T-helper 2 cell (primary cell): ENCODE measurements at regions not wholly inside any gene's neighbourhood (a gene's known extent, or its start where the extent isn't known, plus 50 kb on each side); places are given as distances from the start of the nearest gene placed in this dataset.

Source experiments
- DNase-seq, 5 experiments: peaks; one replicate each; pipeline versions ENCODE4 v3.0.0 to v3.0.0-alpha.2; 2012 to 2022

DNA sequence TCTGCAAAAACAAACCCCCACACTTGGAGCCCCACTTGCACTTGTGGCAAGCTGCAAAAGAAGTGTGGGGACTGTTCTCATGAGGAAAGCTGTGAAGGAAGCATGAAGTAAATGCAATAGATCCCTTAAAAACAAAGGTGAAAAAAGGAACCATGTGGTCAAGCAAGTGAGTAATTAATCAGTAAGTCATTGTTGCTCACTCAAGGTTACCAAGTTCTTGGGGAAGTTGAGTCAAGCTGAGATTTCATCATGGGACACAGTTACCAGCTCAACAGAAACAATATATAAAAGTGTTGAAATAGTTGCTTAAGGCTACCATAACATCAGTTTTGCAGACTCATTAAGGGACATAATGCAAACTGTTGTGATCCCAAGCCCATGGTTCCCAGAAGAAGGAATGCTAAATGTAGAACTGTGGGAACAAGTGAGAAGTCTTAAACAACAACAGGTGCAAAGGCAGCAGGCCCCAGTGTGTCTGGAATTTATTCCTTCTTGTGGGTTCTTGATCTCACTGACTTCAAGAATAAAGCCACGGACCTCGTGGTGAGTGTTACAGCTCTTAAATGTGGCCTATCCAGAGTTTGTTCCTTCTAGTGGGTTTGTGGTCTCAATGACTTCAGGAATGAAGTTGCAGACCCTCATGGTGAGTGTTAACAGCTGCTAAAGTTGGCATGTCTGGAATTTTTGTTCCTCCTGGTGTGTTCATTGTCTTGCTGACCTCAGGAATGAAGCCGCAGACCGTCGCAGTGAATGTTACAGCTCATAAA is 336.3 kb upstream of the RBMY1B start:
- DNase-seq: no peak

DNA sequence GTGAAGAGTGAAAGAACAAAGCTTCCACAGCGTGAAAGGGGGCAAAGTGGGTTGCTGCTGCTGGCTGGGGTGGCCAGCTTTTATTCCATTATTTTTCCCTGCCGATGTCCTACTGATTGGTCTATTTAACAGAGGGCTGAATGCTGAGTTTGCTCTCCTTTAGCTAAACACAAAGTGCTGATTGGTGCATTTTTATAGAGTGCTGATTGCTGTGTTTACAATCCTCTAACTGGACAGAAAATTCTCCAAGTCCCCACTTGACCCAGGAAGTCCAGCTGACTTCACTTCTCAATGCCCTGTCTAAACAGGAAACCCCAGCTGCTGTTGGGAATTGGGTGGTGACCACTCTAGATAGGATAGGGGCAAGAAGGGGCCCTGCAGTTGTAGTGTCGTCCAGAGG is 335.6 kb upstream of the RBMY1B start:
- no peak for DNase-seq

DNA sequence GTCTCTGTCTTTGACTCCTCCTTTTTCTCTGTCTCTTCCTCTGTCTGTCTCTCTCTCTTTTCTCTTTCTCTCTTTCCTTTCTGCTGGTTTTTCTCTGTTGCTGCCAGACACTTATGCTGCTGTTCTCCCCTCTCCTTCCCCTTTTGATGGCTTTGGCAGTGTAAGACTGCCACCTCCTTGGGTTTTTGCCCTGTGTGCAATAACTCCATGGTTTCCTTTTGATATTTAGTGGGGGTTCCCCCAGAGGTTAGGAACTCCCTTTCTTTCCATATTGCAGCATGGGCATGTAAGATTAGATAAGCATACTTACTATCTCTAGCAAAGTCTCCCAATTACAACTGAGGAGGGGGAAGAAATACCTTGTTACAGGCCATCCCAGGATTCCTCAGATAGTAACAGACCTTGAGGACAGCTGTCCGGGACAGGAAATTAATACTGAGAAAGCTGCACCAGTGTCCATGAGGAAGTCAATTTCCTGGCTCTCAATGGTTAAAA is 333.8 kb upstream of the RBMY1B start:
- DNase-seq: no peak

DNA sequence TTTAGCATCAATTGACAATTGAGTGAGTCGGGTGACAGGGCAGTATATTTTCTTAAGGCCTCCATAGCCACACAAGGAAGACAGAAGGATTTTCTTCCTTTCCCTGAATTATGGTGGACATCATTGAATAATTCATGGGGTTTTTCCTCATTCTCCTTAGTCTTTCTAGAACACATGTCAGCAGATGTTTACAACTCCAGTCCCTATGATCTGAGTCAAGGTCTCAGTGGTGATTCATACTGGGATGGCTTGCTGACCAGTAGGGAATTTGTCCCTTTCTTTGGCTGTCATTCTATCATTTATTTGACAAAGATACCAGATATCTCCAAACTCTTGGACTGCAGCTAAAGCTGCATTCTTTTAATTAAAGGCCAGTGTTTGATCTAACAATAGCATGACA is 332.9 kb upstream of the RBMY1B start:
- DNase-seq: no peak

DNA sequence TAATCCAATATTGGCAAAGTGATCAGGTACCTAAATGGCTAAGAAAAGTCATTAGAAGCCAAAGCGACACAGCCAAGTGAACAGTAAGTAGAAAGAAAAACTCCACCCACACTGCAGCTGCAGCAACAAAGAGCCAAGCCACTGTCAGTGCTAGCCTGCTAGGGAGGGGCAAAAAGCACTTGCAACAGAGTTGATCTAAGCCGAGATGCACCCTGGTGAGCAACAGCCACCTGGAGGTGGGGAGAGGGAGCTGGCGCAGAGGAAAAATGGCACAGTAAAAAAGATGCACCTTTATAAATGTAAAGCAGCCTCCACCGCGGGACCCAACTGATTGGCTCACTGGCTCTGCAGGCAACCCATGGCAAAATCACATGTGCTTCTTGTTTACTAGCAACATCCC is 330.2 kb upstream of the RBMY1B start:
- peak in 4 of 5 experiments; percentile 3 to 90 (median 17) for DNase-seq

DNA sequence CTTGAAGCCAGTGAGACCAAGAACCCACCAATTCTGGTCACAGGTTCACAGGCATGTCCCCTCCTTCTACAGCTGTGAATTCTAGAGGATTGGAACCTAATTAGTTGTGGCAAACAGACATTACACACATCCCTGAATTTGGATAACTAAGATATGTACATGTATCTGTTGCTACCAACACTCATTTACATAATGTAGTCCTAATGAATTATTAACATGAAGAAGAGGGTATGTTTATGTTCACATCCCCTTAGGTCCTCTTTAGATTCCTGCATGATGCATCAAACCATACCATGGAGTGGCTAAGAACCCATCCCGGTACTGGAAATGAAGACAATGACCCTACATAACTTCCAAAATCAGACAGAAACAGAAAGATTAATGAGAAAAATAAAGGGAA is 326.9 kb upstream of the RBMY1B start:
- DNase-seq: no peak

DNA sequence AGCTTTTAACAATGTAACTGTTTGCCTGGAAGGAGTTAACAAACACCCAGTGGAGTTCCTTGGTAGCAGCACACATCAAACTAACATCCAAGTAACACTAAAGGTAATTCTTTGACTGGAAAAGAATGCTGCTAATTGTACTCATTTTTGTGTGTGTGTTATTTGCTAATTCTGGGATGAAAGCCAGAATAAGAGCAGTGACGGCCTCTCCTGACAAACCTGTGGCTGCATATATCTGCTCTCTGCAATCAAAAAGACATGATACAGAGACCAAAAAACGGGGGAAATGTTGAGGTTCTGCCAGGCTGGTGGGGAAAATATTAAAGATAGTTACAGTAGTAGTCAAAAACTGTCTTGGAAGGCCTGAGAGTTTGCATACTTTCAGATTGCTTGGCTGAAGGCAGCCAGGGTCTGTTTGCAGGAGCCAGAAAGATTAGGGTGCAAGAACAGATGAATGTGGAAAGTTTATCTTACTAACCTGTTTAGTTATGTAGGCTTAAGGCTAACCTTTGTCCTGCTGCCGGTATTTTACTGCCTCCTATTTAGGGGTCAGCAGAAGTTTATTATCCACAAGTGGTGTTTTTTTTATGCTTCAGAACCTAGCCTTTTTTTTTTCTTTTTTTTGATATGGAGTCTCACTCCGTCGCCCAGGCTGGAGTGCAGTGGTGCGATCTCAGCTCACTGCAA is 325.6 kb upstream of the RBMY1B start:
- no peak for DNase-seq

DNA sequence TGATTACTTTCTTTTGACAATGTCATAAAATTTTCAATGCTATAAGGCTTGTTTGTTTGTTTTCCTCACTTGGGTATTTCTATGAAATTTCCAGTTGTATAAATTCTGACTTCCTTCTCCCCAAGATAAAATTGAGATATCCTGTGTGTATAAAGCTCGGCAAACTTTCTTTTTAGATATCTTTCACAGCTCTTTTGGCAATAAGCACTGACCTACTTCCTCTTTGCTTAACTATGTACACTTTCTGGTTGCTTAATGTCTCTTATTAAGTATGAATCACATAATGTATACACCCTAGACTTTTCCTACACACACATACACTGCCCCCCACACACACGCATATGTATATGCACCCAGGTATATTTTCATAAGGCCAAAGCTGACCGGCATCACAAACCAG is 318.4 kb upstream of the RBMY1B start:
- DNase-seq: no peak

- DNase-seq: no peak
Measured at GRCh38 chrY:21200246-21200645, 310.9 kb upstream of the RBMY1B start.

- no peak for DNase-seq
Measured at GRCh38 chrY:21227849-21228248, 283.3 kb upstream of the RBMY1B start.

- peak in 1 of 5 experiments; percentile 96 for DNase-seq
Measured at GRCh38 chrY:21240221-21240620, 270.9 kb upstream of the RBMY1B start.

- peak in 1 of 5 experiments; percentile 62 for DNase-seq
Measured at GRCh38 chrY:21240662-21241310, 270.4 kb upstream of the RBMY1B start.

- DNase-seq: peak in 1 of 5 experiments; percentile 35
Measured at GRCh38 chrY:21242793-21243192, 268.3 kb upstream of the RBMY1B start.

- DNase-seq: peak in 1 of 5 experiments; percentile 55
Measured at GRCh38 chrY:21246780-21247179, 264.4 kb upstream of the RBMY1B start.

DNA sequence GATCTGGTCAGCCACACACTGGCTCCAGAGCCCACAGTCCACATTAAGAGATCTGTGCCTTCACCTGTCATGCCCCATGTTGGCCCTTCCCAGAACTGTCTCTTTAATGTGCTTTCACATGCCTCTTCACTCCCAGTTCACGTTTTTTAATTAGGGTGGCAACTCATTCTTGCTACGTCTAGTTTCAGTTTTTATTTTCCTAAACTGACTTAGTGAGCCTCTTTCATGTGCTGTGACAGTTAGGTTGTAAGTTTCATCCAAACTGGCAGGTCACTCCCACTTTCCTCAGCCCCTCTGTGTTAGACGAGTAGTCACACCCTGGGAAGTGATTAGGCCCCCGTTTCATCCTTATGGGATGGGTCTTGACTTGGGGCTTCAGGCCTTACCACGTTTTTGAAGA is 262.5 kb upstream of the RBMY1B start:
- peak in 1 of 5 experiments; percentile 75 for DNase-seq

- peak in 1 of 5 experiments; percentile 44 for DNase-seq
Measured at GRCh38 chrY:21253455-21254248, 257.5 kb upstream of the RBMY1B start.

- peak in 1 of 5 experiments; percentile 74 for DNase-seq
Measured at GRCh38 chrY:21254476-21254875, 256.7 kb upstream of the RBMY1B start.

DNA sequence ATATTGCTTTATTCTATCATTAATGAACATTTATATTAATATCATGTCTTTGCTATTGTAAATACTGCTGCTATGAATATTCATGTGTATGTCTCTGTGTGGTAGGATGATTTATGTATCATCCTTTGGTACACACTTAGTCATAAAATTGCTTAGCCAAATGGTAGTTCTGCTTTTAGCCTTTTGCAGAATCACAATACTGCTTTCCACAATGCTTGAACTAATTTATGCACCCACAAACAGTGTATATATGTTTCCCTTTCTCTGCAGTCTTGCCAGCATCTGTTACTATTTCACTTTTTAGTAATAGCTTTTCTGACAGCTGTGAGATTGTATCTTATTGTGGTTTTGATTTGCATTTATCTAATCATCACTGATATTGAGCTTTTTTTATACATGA is 254.3 kb upstream of the RBMY1B start:
- peak in 1 of 5 experiments; percentile 87 for DNase-seq

DNA sequence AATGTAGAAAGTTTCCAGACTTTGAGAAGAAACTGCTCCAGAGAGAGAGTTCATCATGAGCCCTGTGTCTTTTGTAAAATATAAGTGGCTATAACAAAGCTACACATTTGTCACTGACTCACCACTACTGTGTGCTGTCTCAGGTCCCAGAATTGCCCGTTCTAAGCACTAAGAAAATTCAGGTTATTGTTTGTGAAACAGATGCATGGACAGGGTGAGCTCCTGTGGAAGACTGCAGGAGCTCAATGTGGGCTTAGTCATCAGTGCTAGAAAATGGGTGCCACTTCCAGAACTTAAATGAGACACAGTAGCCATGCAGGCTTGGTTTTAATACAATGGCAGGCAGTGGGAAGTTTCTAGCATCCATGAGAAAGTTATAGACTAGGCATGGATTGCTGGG is 251.4 kb upstream of the RBMY1B start:
- DNase-seq: no peak

DNA sequence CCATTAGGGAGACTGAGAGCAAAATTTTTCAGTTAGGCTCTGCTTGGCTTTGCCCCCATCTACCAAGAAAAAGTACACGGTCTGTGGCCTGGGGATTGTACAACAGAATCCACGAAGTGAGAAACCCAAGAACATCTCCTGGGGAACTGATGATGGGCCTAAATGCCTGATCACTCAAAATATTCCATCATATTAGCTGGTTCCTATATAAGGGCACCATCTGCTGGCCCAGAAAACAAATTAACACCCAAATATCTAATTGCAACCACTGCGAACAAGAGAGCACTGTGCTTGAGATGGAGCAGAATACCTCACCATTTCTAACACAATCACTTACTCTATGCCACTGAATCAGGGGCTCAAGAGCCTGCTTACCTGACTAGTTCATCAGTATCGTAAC is 250.8 kb upstream of the RBMY1B start:
- DNase-seq: peak in 1 of 5 experiments; percentile 59

DNA sequence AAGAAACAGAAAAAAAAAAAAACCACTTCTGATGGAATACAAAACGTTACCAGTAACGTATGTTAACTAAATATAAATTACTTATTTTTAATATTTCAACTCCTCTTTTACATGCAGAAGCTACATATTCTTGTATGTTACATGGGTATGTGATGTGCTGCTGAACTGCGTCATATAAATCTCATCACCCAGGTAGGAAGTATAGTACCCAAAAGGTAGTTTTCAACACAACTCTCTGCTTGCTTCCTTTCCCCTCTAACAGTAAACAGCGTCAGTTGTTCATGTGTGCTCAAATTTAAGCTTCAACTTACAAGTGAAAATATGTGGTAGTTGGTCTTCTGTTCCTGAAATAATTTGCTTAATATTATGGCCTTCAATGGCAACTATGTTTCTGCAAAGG is 250.0 kb upstream of the RBMY1B start:
- DNase-seq: no peak

DNA sequence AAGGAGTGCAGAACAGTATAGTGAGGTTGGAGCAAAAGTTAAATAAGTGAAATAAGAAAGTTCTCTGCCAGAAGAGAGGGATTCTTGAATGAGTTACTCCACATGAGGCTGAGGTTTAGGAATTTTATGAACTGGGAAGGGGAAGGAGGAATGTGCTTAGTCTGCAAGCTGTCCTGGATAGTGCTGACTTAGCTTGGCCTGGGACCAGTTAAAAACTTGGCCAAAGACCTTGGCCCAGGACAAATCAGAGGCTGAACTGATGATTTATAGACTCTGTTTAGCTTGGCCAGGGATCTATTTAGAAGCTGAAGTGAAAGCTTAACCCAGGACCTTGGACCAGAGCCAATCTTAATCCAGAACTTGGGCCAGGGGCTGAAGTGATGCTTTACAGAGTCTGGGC is 244.4 kb upstream of the RBMY1B start:
- DNase-seq: no peak

DNA sequence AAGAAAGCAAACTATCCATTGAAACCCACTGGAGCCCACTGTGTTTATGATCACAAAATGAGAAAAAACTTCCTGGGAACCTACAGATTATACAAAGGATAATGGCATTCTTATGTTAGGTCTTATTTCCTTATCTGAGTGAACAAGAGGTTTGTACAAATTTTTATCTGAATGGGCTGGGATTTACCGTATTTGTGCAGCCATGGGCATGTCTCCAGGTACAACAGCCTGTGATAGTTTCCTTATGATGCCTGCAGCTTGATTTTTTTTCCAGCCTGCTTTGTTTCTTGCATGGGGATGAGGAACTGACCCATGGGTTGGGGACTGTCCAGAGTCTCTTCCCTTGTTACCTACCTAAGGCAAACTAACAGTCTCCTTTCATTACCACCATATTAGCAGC is 244.0 kb upstream of the RBMY1B start:
- DNase-seq: no peak
